Parathyroid adenoma (tissue), 2 donors: ENCODE measurements at regions not wholly inside any gene's neighbourhood (a gene's known extent, or its start where the extent isn't known, plus 50 kb on each side); places are given as distances from the start of the nearest gene placed in this dataset.
"Not testable (repeated sequence)": the region's sequence is repeated elsewhere in the genome, so short reads cannot be mapped to it uniquely, and the experiment has no call there.

ENCODE experiments used
- H2AFZ ChIP-seq: fragments of 300-600 bp; sonication (generic); one replicate; pipeline ENCODE4 v1.7.0; 2017; ENCODE audit warnings: antibody characterized with exemption, mild to moderate bottlenecking
- H3K27ac ChIP-seq: fragments of 300-600 bp; sonication (generic); one replicate; pipeline ENCODE4 v1.7.0; 2017
- H3K27me3 ChIP-seq: fragments of 300-600 bp; sonication (generic); one replicate; pipeline ENCODE4 v1.7.0; 2017; ENCODE audit warnings: low read length; ENCODE audit not compliant: control insufficient read depth, insufficient read depth
- H3K36me3 ChIP-seq: fragments of 300-600 bp; sonication (generic); one replicate; pipeline ENCODE4 v1.7.0; 2017; ENCODE audit warnings: low read length; ENCODE audit not compliant: control insufficient read depth, insufficient read depth
- H3K4me1 ChIP-seq: fragments of 300-600 bp; sonication (generic); one replicate; pipeline ENCODE4 v1.7.0; 2017; ENCODE audit warnings: control low read depth
- H3K4me2 ChIP-seq: fragments of 300-600 bp; sonication (generic); one replicate; pipeline ENCODE4 v1.7.0; 2017; ENCODE audit warnings: low read length
- H3K4me3 ChIP-seq: fragments of 300-600 bp; sonication (generic); one replicate; pipeline ENCODE4 v1.7.0; 2017; ENCODE audit warnings: low read depth, low read length
- H3K79me2 ChIP-seq: fragments of 300-600 bp; sonication (generic); one replicate; pipeline ENCODE4 v1.7.0; 2017; ENCODE audit warnings: control low read depth
- H3K9ac ChIP-seq: fragments of 300-600 bp; sonication (generic); one replicate; pipeline ENCODE4 v1.7.0; 2017; ENCODE audit warnings: mild to moderate bottlenecking
- H3K9me3 ChIP-seq: fragments of 300-600 bp; sonication (generic); one replicate; pipeline ENCODE4 v1.7.0; 2017; ENCODE audit warnings: low read length; ENCODE audit not compliant: control insufficient read depth
- TF ChIP-seq, protein P1 (sequence below): fragments of 300-600 bp; sonication (generic); IDR thresholded peaks from one replicate; pipeline ENCODE4 v1.7.0; 2017; ENCODE audit warnings: antibody characterized with exemption, mild to moderate bottlenecking
- donor health status: primary hyperparathyroidism.

DNA sequence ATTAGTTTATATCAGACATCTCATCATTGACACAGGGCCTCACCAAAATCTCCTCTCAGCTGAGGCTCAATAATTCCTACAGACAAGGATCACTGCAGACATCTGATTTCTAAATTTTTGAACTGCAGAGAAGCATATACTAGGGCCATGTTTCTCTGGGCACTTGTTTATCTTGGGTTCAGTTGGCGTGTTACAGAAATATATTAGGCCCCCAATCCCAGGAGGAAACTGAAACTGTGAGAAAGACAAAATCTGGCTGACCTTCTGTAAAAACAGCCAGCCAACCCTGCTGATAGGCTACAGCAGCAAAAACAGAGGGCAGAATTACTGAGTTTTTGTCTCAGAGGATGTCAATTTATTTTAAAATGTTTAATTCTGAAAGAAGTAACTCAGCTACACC is 634.6 kb downstream of the ETNK1 start:
- Histone ChIP-seq H3K27me3 (no peaks in the 10 kb centered on the region), H3K4me3 (no peak overlapping the region), H3K9ac (no peak overlapping the region), H3K4me2 (no peak overlapping the region), H3K79me2 (no peaks in the 10 kb centered on the region), H3K27ac (no peak overlapping the region), H3K4me1 (no peaks in the 10 kb centered on the region), H3K9me3 (no peaks in the 10 kb centered on the region), H3K36me3 (no peaks in the 10 kb centered on the region), H2AFZ (no peak overlapping the region)
- TF ChIP-seq, protein P1, sequence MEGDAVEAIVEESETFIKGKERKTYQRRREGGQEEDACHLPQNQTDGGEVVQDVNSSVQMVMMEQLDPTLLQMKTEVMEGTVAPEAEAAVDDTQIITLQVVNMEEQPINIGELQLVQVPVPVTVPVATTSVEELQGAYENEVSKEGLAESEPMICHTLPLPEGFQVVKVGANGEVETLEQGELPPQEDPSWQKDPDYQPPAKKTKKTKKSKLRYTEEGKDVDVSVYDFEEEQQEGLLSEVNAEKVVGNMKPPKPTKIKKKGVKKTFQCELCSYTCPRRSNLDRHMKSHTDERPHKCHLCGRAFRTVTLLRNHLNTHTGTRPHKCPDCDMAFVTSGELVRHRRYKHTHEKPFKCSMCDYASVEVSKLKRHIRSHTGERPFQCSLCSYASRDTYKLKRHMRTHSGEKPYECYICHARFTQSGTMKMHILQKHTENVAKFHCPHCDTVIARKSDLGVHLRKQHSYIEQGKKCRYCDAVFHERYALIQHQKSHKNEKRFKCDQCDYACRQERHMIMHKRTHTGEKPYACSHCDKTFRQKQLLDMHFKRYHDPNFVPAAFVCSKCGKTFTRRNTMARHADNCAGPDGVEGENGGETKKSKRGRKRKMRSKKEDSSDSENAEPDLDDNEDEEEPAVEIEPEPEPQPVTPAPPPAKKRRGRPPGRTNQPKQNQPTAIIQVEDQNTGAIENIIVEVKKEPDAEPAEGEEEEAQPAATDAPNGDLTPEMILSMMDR, result no peak

GRCh38 chr12:23262670-23263069 is 637.7 kb downstream of the ETNK1 start:
- Histone ChIP-seq H3K4me1 (no peaks in the 10 kb centered on the region), H3K4me3 (no peak overlapping the region), H2AFZ (no peak overlapping the region), H3K27me3 (no peaks in the 10 kb centered on the region), H3K4me2 (no peak overlapping the region), H3K9ac (no peak overlapping the region), H3K79me2 (no peaks in the 10 kb centered on the region), H3K36me3 (no peaks in the 10 kb centered on the region), H3K27ac (no peak overlapping the region), H3K9me3 (no peaks in the 10 kb centered on the region)
- TF ChIP-seq, protein P1, result no peak

DNA sequence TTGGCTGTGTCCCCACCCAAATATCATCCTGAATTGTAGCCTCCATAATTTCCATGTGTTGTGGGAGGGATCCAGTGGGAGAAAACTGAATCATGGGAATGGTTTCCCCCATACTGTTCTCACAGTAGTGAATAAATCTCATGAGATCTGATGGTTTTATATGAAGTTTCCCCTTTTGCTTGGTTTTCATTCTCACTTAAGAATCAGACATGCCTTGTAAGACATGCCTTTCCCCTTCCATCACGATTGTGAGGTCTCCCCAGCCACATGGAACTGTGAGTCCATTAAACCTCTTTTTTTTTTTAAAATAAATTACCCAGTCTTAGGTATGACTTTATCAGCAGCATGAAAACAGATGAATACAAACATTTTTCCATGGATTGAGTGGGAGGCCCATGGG is 652.9 kb downstream of the ETNK1 start:
- no peak overlapping the region for H3K9ac ChIP-seq
- H3K79me2 ChIP-seq, result no peaks in the 10 kb centered on the region
- H3K4me2 ChIP-seq, result no peak overlapping the region
- no peaks in the 10 kb centered on the region for H3K9me3 ChIP-seq
- H3K4me3 ChIP-seq, result no peak overlapping the region
- TF ChIP-seq, protein P1, result no peak
- H3K27ac ChIP-seq, result no peak overlapping the region
- no peaks in the 10 kb centered on the region for H3K27me3 ChIP-seq
- no peaks in the 10 kb centered on the region for H3K4me1 ChIP-seq
- no peak overlapping the region for H2AFZ ChIP-seq
- no peaks in the 10 kb centered on the region for H3K36me3 ChIP-seq

DNA sequence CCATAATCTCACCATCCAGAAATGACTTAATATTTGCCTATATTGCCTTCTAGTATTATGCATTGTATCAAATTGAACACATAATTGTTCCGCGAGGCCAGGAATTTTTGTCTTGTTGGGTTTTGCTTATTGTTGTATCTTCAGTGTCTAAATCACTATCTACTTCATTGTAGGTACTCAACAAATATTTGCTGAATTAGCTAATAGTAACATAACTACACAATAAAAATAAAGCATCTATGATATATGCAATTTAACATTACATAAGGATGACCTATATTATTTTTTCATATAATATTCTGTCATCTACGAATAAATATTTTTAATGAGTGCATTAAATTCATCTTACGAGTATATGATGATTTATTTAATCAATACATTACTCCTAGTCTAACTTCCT is 656.3 kb downstream of the ETNK1 start:
- H2AFZ ChIP-seq, result no peak overlapping the region
- no peak overlapping the region for H3K27ac ChIP-seq
- H3K36me3 ChIP-seq, result no peaks in the 10 kb centered on the region
- no peak overlapping the region for H3K9ac ChIP-seq
- H3K4me2 ChIP-seq, result no peak overlapping the region
- no peaks in the 10 kb centered on the region for H3K79me2 ChIP-seq
- H3K4me3 ChIP-seq, result no peak overlapping the region
- H3K4me1 ChIP-seq, result no peaks in the 10 kb centered on the region
- H3K9me3 ChIP-seq, result no peaks in the 10 kb centered on the region
- no peaks in the 10 kb centered on the region for H3K27me3 ChIP-seq
- TF ChIP-seq, protein P1, result no peak

DNA sequence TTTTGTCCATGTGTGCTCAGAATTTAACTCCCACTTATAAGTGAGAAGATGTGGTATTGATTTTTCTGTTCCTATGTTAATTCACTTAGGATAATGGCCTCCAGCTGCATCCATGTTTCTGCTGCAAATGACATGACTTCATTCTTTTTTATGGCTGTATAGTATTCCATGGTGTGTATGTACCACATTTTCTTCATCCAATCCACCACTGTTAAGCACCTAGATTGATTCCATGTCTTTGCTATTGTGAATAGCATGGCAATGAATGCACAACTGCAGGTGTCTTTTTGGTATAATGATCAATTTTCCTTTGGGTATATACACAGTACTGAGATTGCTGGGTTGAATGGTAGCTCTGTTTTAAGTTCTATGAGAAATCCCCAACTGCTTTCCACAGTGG is 657.7 kb downstream of the ETNK1 start:
- Histone ChIP-seq H3K79me2 (no peaks in the 10 kb centered on the region), H3K36me3 (no peaks in the 10 kb centered on the region), H3K4me2 (no peak overlapping the region), H3K9me3 (no peaks in the 10 kb centered on the region), H3K27ac (no peak overlapping the region), H3K4me3 (no peak overlapping the region), H3K4me1 (no peaks in the 10 kb centered on the region), H2AFZ (no peak overlapping the region), H3K27me3 (no peaks in the 10 kb centered on the region), H3K9ac (no peak overlapping the region)
- TF ChIP-seq, protein P1, result no peak

DNA sequence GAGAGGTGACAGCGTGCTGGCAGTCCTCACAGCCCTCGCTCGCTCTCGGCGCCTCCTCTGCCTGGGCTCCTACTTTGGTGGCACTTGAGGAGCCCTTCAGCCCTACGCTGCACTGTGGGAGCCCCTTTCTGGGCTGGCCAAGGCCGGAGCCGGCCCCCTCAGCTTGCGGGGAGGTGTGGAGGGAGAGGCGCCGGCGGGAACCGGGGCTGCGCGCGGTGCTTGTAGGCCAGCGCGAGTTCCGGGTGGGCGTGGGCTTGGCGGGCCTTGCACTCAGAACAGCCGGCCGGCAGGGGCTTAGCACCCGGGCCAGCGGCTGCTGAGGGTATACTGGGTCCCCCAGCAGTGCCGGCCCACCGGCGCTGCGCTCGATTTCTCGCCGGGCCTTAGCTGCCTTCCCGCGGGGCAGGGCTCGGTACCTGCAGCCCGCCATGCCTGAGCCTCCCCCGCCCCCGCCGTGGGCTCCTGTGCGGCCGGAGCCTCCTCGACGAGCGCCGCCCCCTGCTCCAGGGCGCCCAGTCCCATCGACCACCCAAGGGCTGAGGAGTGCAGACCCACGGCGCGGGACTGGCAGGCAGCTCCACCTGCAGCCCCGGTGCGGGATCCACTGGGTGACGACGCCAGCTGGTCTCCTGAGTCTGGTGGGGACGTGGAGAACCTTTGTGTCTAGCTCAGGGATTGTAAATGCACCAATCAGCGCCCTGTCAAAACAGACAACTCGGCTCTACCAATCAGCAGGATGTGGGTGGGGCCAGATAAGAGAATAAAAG is 661.0 kb downstream of the ETNK1 start:
- H3K27me3 ChIP-seq, H3K4me3 ChIP-seq, H3K4me2 ChIP-seq, H3K9ac ChIP-seq, H3K27ac ChIP-seq, H2AFZ ChIP-seq, H3K9me3 ChIP-seq, H3K79me2 ChIP-seq, H3K4me1 ChIP-seq, H3K36me3 ChIP-seq: not testable (repeated sequence)
